GM12878 (cell line): ENCODE measurements at regions not wholly inside any gene's neighbourhood (a gene's known extent, or its start where the extent isn't known, plus 50 kb on each side); places are given as distances from the start of the nearest gene placed in this dataset.

Experiments used
- CHD4 ChIP-seq: fragments of 200-600 bp; sonication (generic); IDR thresholded peaks from 2 replicates; pipeline ENCODE4 v1.6.1; 2016; ENCODE audit warnings: mild to moderate bottlenecking
- EZH2 ChIP-seq: IDR thresholded peaks from 2 replicates; pipeline ENCODE4 v1.6.1; 2012; ENCODE audit warnings: low read depth, mild to moderate bottlenecking, control low read depth, inconsistent platforms, low read length, borderline replicate concordance; ENCODE audit not compliant: control insufficient read depth
- HDAC6 ChIP-seq: fragments of 200-600 bp; sonication (generic); IDR thresholded peaks from one replicate; pipeline ENCODE4 v1.8.0; 2017; ENCODE audit warnings: antibody characterized with exemption; ENCODE audit not compliant: unreplicated experiment
- JUND ChIP-seq: IDR thresholded peaks from 2 replicates; pipeline ENCODE4 v1.6.1; 2012; ENCODE audit warnings: low read depth, mild to moderate bottlenecking, low read length, improper control_type of control experiment, moderate library complexity
- NFYA ChIP-seq: IDR thresholded peaks from 2 replicates; pipeline ENCODE4 v1.6.1; 2011; ENCODE audit warnings: low read depth, mild to moderate bottlenecking, low read length, improper control_type of control experiment, borderline replicate concordance
- POLR2A ChIP-seq: IDR thresholded peaks from 2 replicates; pipeline ENCODE4 v1.6.1; 2011; ENCODE audit warnings: low read depth, mild to moderate bottlenecking, low read length
- RAD21 ChIP-seq: IDR thresholded peaks from 2 replicates; pipeline ENCODE4 v1.6.1; 2011; ENCODE audit warnings: mild to moderate bottlenecking, low read depth, low read length, moderate library complexity; ENCODE audit not compliant: insufficient read depth
- YY1 ChIP-seq: IDR thresholded peaks from 2 replicates; pipeline ENCODE4 v1.6.1; 2011; ENCODE audit warnings: low read depth, mild to moderate bottlenecking, low read length
- TF ChIP-seq, protein P1 (sequence below): IDR thresholded peaks from 2 replicates; pipeline ENCODE4 v1.6.1; 2012; ENCODE audit warnings: low read depth, low read length, improper control_type of control experiment
- TF ChIP-seq, protein P2 (sequence below), 3 experiments: IDR thresholded peaks in 2 of 3; conservative IDR thresholded peaks in 1 of 3; 2 replicates each; pipeline ENCODE4 v1.5.1; 2011; ENCODE audit warnings: low read depth in 3 of 3, low read length in 3 of 3, mild to moderate bottlenecking in 3 of 3, control low read depth in 2 of 3, moderate library complexity in 2 of 3, inconsistent platforms in 1 of 3, mixed read lengths in 1 of 3; ENCODE audit not compliant: control insufficient read depth in 2 of 3, insufficient read depth in 1 of 3; ENCODE audit errors: extremely low read depth in 1 of 3
- TF ChIP-seq, protein P3 (sequence below): IDR thresholded peaks from 2 replicates; pipeline ENCODE4 v1.6.1; 2012; ENCODE audit warnings: low read depth, low read length, improper control_type of control experiment

DNA sequence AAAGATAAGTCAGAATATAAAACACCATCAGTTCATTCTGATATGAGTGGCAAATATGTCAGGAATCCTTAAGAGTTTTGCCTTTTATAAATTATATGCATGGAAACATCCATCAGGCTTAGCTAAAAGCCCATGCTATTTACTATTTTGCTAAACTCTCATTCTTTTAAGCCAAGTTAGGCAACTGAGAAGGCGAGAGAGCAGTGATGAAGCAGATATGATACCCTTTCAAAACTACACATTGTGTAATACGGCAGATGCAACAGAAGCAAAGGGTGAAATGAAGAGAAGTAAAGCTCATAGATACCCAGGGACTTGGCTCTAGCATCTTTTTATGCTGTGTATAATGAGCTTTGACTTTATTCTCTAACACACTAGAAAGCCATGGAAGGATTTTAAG lies 95.8 kb downstream of the SLIT2 start:
- TF ChIP-seq HDAC6 (no peak), JUND (no peak), EZH2 (no peak), RAD21 (no peak), NFYA (no peak), YY1 (no peak), POLR2A (no peak), CHD4 (no peak)
- TF ChIP-seq, protein P1, sequence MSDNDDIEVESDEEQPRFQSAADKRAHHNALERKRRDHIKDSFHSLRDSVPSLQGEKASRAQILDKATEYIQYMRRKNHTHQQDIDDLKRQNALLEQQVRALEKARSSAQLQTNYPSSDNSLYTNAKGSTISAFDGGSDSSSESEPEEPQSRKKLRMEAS: no peak
- TF ChIP-seq, protein P2, sequence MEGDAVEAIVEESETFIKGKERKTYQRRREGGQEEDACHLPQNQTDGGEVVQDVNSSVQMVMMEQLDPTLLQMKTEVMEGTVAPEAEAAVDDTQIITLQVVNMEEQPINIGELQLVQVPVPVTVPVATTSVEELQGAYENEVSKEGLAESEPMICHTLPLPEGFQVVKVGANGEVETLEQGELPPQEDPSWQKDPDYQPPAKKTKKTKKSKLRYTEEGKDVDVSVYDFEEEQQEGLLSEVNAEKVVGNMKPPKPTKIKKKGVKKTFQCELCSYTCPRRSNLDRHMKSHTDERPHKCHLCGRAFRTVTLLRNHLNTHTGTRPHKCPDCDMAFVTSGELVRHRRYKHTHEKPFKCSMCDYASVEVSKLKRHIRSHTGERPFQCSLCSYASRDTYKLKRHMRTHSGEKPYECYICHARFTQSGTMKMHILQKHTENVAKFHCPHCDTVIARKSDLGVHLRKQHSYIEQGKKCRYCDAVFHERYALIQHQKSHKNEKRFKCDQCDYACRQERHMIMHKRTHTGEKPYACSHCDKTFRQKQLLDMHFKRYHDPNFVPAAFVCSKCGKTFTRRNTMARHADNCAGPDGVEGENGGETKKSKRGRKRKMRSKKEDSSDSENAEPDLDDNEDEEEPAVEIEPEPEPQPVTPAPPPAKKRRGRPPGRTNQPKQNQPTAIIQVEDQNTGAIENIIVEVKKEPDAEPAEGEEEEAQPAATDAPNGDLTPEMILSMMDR (IDR thresholded peaks at IDR 0.05 in 2 of 3, conservative IDR thresholded peaks at IDR 0.05 in 1 of 3; ENCODE audit: control insufficient read depth in 2 of 3, extremely low read depth in 1 of 3, insufficient read depth in 1 of 3, low read depth in 3 of 3, low read length in 3 of 3): no peak
- TF ChIP-seq, protein P3, sequence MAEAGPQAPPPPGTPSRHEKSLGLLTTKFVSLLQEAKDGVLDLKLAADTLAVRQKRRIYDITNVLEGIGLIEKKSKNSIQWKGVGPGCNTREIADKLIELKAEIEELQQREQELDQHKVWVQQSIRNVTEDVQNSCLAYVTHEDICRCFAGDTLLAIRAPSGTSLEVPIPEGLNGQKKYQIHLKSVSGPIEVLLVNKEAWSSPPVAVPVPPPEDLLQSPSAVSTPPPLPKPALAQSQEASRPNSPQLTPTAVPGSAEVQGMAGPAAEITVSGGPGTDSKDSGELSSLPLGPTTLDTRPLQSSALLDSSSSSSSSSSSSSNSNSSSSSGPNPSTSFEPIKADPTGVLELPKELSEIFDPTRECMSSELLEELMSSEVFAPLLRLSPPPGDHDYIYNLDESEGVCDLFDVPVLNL: no peak
